NCI-H2171 (cell line): ENCODE measurements at regions not wholly inside any gene's neighbourhood (a gene's known extent, or its start where the extent isn't known, plus 50 kb on each side); places are given as distances from the start of the nearest gene placed in this dataset.

Source experiments
- DNase-seq: peaks from one replicate; lab custom pipeline; 2025; lab: John Stamatoyannopoulos, UW

GRCh38 chr9:6703898-6704639 is 53.7 kb upstream of the KDM4C start:
- DNase-seq, result peak; percentile 66

GRCh38 chr9:6702707-6703106 is 55.1 kb upstream of the KDM4C start:
- no peak for DNase-seq

GRCh38 chr9:6696178-6696577 is 50.6 kb upstream of the GLDC start:
- no peak for DNase-seq

- DNase-seq, result no peak
Observed at GRCh38 chr9:6695121-6695814, 49.7 kb upstream of the GLDC start.
